ENCODE measurements at regions not wholly inside any gene's neighbourhood (a gene's known extent, or its start where the extent isn't known, plus 50 kb on each side); places are given as distances from the start of the nearest gene placed in this dataset.

DNA sequence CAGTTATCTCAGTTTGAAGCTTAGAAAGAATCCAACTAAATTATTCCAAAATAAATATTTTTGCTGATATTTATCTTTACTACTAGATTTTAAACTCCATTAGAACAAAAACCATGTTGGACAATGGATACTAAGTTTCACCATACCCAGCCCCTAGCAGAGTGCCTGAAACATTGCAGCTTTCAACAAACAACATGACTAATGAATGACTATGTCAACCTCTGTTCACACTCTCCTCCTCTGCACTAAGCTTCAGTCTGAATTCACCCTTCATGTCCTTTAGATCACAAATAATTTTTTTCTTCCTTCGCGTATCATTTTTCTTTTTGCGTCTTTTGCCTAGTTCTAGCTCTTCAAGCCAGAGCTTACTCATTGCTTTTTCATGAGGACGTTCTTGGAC lies 315.2 kb downstream of the PCDH10 start:
- TF ChIP-seq NFYB (CRISPR knock-in tag; conservative IDR thresholded peaks at IDR 0.05; ENCODE audit: low read depth) (no peak), CTCF (IDR thresholded peaks at IDR 0.05) (no peak), ESRRA (CRISPR knock-in tag; IDR thresholded peaks at IDR 0.05; ENCODE audit: borderline replicate concordance) (no peak), CREB1 (CRISPR knock-in tag; IDR thresholded peaks at IDR 0.05) (no peak), ELF4 (CRISPR knock-in tag; IDR thresholded peaks at IDR 0.05; ENCODE audit: low read depth) (no peak)
- TF ChIP-seq, protein P1, sequence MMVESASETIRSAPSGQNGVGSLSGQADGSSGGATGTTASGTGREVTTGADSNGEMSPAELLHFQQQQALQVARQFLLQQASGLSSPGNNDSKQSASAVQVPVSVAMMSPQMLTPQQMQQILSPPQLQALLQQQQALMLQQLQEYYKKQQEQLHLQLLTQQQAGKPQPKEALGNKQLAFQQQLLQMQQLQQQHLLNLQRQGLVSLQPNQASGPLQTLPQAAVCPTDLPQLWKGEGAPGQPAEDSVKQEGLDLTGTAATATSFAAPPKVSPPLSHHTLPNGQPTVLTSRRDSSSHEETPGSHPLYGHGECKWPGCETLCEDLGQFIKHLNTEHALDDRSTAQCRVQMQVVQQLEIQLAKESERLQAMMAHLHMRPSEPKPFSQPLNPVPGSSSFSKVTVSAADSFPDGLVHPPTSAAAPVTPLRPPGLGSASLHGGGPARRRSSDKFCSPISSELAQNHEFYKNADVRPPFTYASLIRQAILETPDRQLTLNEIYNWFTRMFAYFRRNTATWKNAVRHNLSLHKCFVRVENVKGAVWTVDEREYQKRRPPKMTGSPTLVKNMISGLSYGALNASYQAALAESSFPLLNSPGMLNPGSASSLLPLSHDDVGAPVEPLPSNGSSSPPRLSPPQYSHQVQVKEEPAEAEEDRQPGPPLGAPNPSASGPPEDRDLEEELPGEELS (CRISPR knock-in tag; IDR thresholded peaks at IDR 0.05): no peak

Measured in WTC11 (cell line).